K562 (cell line): ENCODE measurements at regions not wholly inside any gene's neighbourhood (a gene's known extent, or its start where the extent isn't known, plus 50 kb on each side); places are given as distances from the start of the nearest gene placed in this dataset.
A peak's percentile ranks its signal among the peaks of the same experiment; 100 is the strongest.

Experiments
- CBX2 ChIP-seq: fragments of 200-600 bp; sonication (generic); IDR thresholded peaks from one replicate; pipeline ENCODE4 v1.6.1; 2012; ENCODE audit warnings: mild to moderate bottlenecking, low read length, inconsistent platforms; ENCODE audit not compliant: insufficient read depth, poor library complexity, severe bottlenecking
- DDX20 ChIP-seq: fragments of 450-650 bp; IDR thresholded peaks from 2 replicates; pipeline ENCODE4 v1.6.1; 2016; ENCODE audit warnings: missing genetic modification characterization, low read depth, mild to moderate bottlenecking, missing compliant biosample characterization, moderate library complexity
- EP300 ChIP-seq: IDR thresholded peaks from 2 replicates; pipeline ENCODE4 v1.6.1; 2012; ENCODE audit warnings: low read length, improper control_type of control experiment
- FIP1L1 ChIP-seq: fragments of 200-400 bp; formaldehyde crosslinking; IDR thresholded peaks from 2 replicates; pipeline ENCODE4 v1.6.1; 2018; ENCODE audit warnings: mild to moderate bottlenecking, low read depth, low read length; ENCODE audit not compliant: poor library complexity, severe bottlenecking
- GTF3C2 ChIP-seq: IDR thresholded peaks from 3 replicates; pipeline ENCODE4 v1.6.1; 2011; ENCODE audit warnings: borderline replicate concordance, mild to moderate bottlenecking, moderate library complexity; ENCODE audit not compliant: insufficient read length; ENCODE audit errors: extremely low read depth
- HNRNPH1 ChIP-seq: fragments of 200-400 bp; formaldehyde crosslinking; optimal IDR thresholded peaks from 2 replicates; pipeline ENCODE3; 2017; ENCODE audit warnings: low read depth, mild to moderate bottlenecking, low read length, moderate library complexity
- KLF6 ChIP-seq: fragments of 250-450 bp; sonication (Bioruptor Pico); IDR thresholded peaks from 2 replicates; pipeline ENCODE4 v1.4.0; 2020; ENCODE audit warnings: mild to moderate bottlenecking, moderate library complexity, borderline replicate concordance
- MECOM ChIP-seq: fragments of 250-450 bp; sonication (Bioruptor Pico); IDR thresholded peaks from 2 replicates; pipeline ENCODE4 v1.8.0; 2022; ENCODE audit warnings: inconsistent platforms
- VEZF1 ChIP-seq: fragments of 200-800 bp; sonication (Bioruptor generic); IDR thresholded peaks from 2 replicates; pipeline ENCODE4 v1.6.1; 2017; ENCODE audit warnings: missing genetic modification characterization, missing compliant biosample characterization
- ZBTB8A ChIP-seq: fragments of 450-650 bp; IDR thresholded peaks from 2 replicates; pipeline ENCODE4 v1.6.1; 2018; ENCODE audit warnings: mild to moderate bottlenecking, moderate library complexity; ENCODE audit not compliant: partially characterized antibody
- TF ChIP-seq, protein P1 (sequence below): fragments of 250-450 bp; sonication (Bioruptor Pico); IDR thresholded peaks from 2 replicates; pipeline ENCODE4 v1.9.0; 2021; ENCODE audit warnings: mild to moderate bottlenecking

DNA sequence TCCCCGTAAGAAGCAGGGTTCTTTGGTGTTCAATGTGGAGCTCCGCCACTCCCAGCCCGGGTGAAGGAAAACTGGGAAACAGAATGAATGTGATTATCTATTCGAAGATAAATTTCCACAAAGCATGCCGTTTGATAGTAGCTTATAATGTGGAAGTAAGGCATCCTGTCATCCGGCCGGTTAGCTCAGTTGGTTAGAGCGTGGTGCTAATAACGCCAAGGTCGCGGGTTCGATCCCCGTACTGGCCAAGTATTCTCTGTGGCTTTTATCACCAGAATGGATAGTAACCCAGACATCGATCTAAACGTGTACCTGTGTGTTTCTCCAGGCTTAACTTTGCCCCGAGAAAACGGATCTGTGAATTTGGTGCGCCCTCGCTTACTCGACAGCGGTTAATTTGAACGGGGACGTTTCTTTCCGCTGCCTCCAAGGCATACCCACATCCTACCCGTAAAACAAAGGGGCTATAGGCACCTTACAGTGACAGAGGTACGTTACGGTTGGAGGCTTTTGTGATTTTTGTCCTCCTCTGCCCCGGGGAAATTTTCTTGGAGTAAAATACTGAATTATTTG is 215.2 kb upstream of the ZNF184 start (continued):
- TF ChIP-seq GTF3C2: peak; percentile 98
- no peak for TF ChIP-seq FIP1L1
- TF ChIP-seq CBX2: no peak
- TF ChIP-seq HNRNPH1: no peak
- TF ChIP-seq EP300: peak; percentile 75
- TF ChIP-seq DDX20: no peak
- TF ChIP-seq ZBTB8A: peak; percentile 43
- no peak; the same call in none of the 2 replicates for TF ChIP-seq MECOM
- TF ChIP-seq, protein P1, sequence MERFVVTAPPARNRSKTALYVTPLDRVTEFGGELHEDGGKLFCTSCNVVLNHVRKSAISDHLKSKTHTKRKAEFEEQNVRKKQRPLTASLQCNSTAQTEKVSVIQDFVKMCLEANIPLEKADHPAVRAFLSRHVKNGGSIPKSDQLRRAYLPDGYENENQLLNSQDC (CRISPR knock-in tag): no peak
- no peak for TF ChIP-seq VEZF1
- no peak for TF ChIP-seq KLF6 (CRISPR knock-in tag)
